HepG2 (cell line): ENCODE measurements at regions not wholly inside any gene's neighbourhood (a gene's known extent, or its start where the extent isn't known, plus 50 kb on each side); places are given as distances from the start of the nearest gene placed in this dataset.

Experiments used
- CC2D1A ChIP-seq: sonication (generic); formaldehyde crosslinking; IDR thresholded peaks from 2 replicates; pipeline ENCODE4 v1.8.1; 2023; ENCODE audit warnings: mild to moderate bottlenecking, missing genetic modification reagents
- CHCHD3 ChIP-seq: sonication (generic); formaldehyde crosslinking; IDR thresholded peaks from 2 replicates; pipeline ENCODE4 v1.8.0; 2022; ENCODE audit warnings: mild to moderate bottlenecking, missing genetic modification reagents, moderate library complexity
- E2F1 ChIP-seq: sonication (generic); formaldehyde crosslinking; IDR thresholded peaks from 2 replicates; pipeline ENCODE4 v1.5.0; 2020; ENCODE audit warnings: missing genetic modification reagents
- ELF3 ChIP-seq: IDR thresholded peaks from 2 replicates; pipeline ENCODE4 v1.6.1; 2016; ENCODE audit warnings: missing genetic modification reagents, missing compliant biosample characterization
- FOXA1 ChIP-seq, 2 experiments: fragments of 450-650 bp in 1 of 2; sonication (generic) in 1 of 2; formaldehyde crosslinking in 1 of 2; IDR thresholded peaks; 2 replicates each; pipeline versions ENCODE4 v1.4.0 to v1.6.1; 2016 to 2020; ENCODE audit warnings: missing genetic modification reagents in 1 of 2
- FOXO4 ChIP-seq: sonication (generic); formaldehyde crosslinking; conservative IDR thresholded peaks from 2 replicates; pipeline ENCODE4 v1.8.1; 2023; ENCODE audit warnings: missing genetic modification reagents
- HNRNPL ChIP-seq: fragments of 200-400 bp; formaldehyde crosslinking; IDR thresholded peaks from 2 replicates; pipeline ENCODE4 v1.6.1; 2017; ENCODE audit warnings: mild to moderate bottlenecking, low read depth, low read length
- IRF9 ChIP-seq: sonication (generic); formaldehyde crosslinking; IDR thresholded peaks from 2 replicates; pipeline ENCODE4 v1.8.0; 2022; ENCODE audit warnings: missing genetic modification reagents, mild to moderate bottlenecking, borderline replicate concordance
- LCORL ChIP-seq, 2 experiments: fragments of 450-650 bp in 1 of 2; sonication (generic) in 1 of 2; formaldehyde crosslinking in 1 of 2; IDR thresholded peaks; 2 replicates each; pipeline versions ENCODE4 v1.5.0 to v1.6.1; 2017 to 2020; ENCODE audit warnings: antibody characterized with exemption in 1 of 2, missing genetic modification reagents in 1 of 2
- NAIF1 ChIP-seq: sonication (generic); formaldehyde crosslinking; IDR thresholded peaks from 2 replicates; pipeline ENCODE4 v1.5.0; 2020; ENCODE audit warnings: mild to moderate bottlenecking, missing genetic modification reagents, borderline replicate concordance
- NPAS2 ChIP-seq: sonication (generic); formaldehyde crosslinking; IDR thresholded peaks from 2 replicates; pipeline ENCODE4 v1.8.0; 2022; ENCODE audit warnings: mild to moderate bottlenecking, missing genetic modification reagents, borderline replicate concordance
- PAWR ChIP-seq: sonication (generic); formaldehyde crosslinking; IDR thresholded peaks from 2 replicates; pipeline ENCODE4 v1.4.0; 2020; ENCODE audit warnings: missing genetic modification reagents, mild to moderate bottlenecking, borderline replicate concordance
- TFDP1 ChIP-seq: IDR thresholded peaks from 2 replicates; pipeline ENCODE4 v1.6.1; 2016; ENCODE audit warnings: missing compliant biosample characterization, missing genetic modification reagents, borderline replicate concordance
- ZFY ChIP-seq: sonication (generic); formaldehyde crosslinking; IDR thresholded peaks from 2 replicates; pipeline ENCODE4 v1.4.0; 2020; ENCODE audit warnings: missing genetic modification reagents
- ZNF234 ChIP-seq: sonication (generic); formaldehyde crosslinking; conservative IDR thresholded peaks from 2 replicates; pipeline ENCODE4 v1.5.1; 2020; ENCODE audit warnings: mild to moderate bottlenecking, missing genetic modification reagents
- ZNF24 ChIP-seq: fragments of 450-650 bp; IDR thresholded peaks from 2 replicates; pipeline ENCODE4 v1.6.1; 2017; ENCODE audit warnings: antibody characterized with exemption, mild to moderate bottlenecking
- ZNF343 ChIP-seq: sonication (generic); formaldehyde crosslinking; IDR thresholded peaks from 2 replicates; pipeline ENCODE4 v1.4.0; 2020; ENCODE audit warnings: mild to moderate bottlenecking, missing genetic modification reagents
- ZNF564 ChIP-seq: sonication (generic); formaldehyde crosslinking; IDR thresholded peaks from 2 replicates; pipeline ENCODE4 v1.8.1; 2023; ENCODE audit warnings: mild to moderate bottlenecking, missing genetic modification reagents
- ZNF713 ChIP-seq: sonication (generic); formaldehyde crosslinking; IDR thresholded peaks from 2 replicates; pipeline ENCODE4 v1.4.0; 2020; ENCODE audit warnings: mild to moderate bottlenecking, missing genetic modification reagents
- ZNF761 ChIP-seq: sonication (generic); formaldehyde crosslinking; conservative IDR thresholded peaks from 2 replicates; pipeline ENCODE4 v1.4.0; 2020; ENCODE audit warnings: mild to moderate bottlenecking, missing genetic modification reagents

GRCh38 chr20:50296450-50297375 lies 106.1 kb downstream of the CEBPB start (continued):
- TF ChIP-seq HNRNPL (0 out of 2 replicates have a peak, but pooled peaks have one; percentile 68), ELF3 (CRISPR knock-in tag) (no peak), ZFY (CRISPR knock-in tag) (peak; percentile 52), CHCHD3 (CRISPR knock-in tag) (no peak), IRF9 (CRISPR knock-in tag) (peak; percentile 43), NAIF1 (CRISPR knock-in tag) (no peak), LCORL (IDR thresholded peaks at IDR 0.05) (no peak), LCORL (CRISPR knock-in tag; IDR thresholded peaks at IDR 0.05) (no peak), FOXA1 (IDR thresholded peaks at IDR 0.05) (no peak), FOXA1 (CRISPR knock-in tag; IDR thresholded peaks at IDR 0.05) (no peak), ZNF761 (CRISPR knock-in tag) (0 out of 2 replicates have a peak, but pooled peaks have one; percentile 30), ZNF343 (CRISPR knock-in tag) (no peak), ZNF234 (CRISPR knock-in tag) (no peak), FOXO4 (CRISPR knock-in tag) (no peak), ZNF713 (no peak), PAWR (CRISPR knock-in tag) (no peak), TFDP1 (CRISPR knock-in tag) (no peak), ZNF24 (no peak), ZNF564 (CRISPR knock-in tag) (no peak), CC2D1A (no peak), E2F1 (CRISPR knock-in tag) (no peak), NPAS2 (CRISPR knock-in tag) (no peak)
